NCI-H187 (cell line): ENCODE measurements at regions not wholly inside any gene's neighbourhood (a gene's known extent, or its start where the extent isn't known, plus 50 kb on each side); places are given as distances from the start of the nearest gene placed in this dataset.

Experiments
- DNase-seq, 2 experiments: peaks; one replicate each; lab custom pipeline; 2025; lab: John Stamatoyannopoulos, UW

- no peak for DNase-seq
These were observed 71.5 kb upstream of the MPHOSPH6 start for GRCh38 chr16:82241469-82242052.

GRCh38 chr16:82240111-82240510 is 70.1 kb upstream of the MPHOSPH6 start:
- no peak for DNase-seq

- DNase-seq, result no peak
These were observed 66.9 kb upstream of the MPHOSPH6 start for GRCh38 chr16:82236875-82237274.

- DNase-seq, result no peak
These were observed 66.4 kb upstream of the MPHOSPH6 start for GRCh38 chr16:82236415-82236814.

- no peak for DNase-seq
These were observed 62.8 kb upstream of the MPHOSPH6 start for GRCh38 chr16:82232806-82233205.

GRCh38 chr16:82231008-82231787 is 61.2 kb upstream of the MPHOSPH6 start:
- no peak for DNase-seq

- peak; percentile 18 to 30 for DNase-seq
These were observed 60.0 kb upstream of the MPHOSPH6 start for GRCh38 chr16:82229800-82230619.

- no peak for DNase-seq
These were observed 56.3 kb upstream of the MPHOSPH6 start for GRCh38 chr16:82226327-82226726.

- DNase-seq, result no peak
These were observed 54.8 kb upstream of the MPHOSPH6 start for GRCh38 chr16:82224821-82225220.

- DNase-seq, result no peak
These were observed 50.5 kb upstream of the MPHOSPH6 start for GRCh38 chr16:82220541-82220940.
